Astrocyte (in vitro differentiated cells and primary cell): ENCODE measurements at regions not wholly inside any gene's neighbourhood (a gene's known extent, or its start where the extent isn't known, plus 50 kb on each side); places are given as distances from the start of the nearest gene placed in this dataset.

Source experiments
- DNase-seq: peaks from one replicate; pipeline ENCODE4 v3.0.0-alpha.2; 2010; ENCODE audit warnings: low read depth
- FAIRE-seq: peaks from 2 replicates; lab custom pipeline; 2011; peaks lifted over from hg19 to GRCh38; lab: Jason Lieb, UNC
- H2AFZ ChIP-seq: 2 replicates; pipeline ENCODE4 v1.6.0; 2012; ENCODE audit warnings: low read depth, low read length, inconsistent platforms
- H3K27ac ChIP-seq: 2 replicates; pipeline ENCODE4 v1.5.1; 2011; ENCODE audit warnings: low read depth, low read length, inconsistent platforms
- H3K27me3 ChIP-seq: 2 replicates; pipeline ENCODE4 v1.6.0; 2011; ENCODE audit warnings: low read length, inconsistent platforms; ENCODE audit not compliant: insufficient read depth
- H3K36me3 ChIP-seq: 2 replicates; pipeline ENCODE4 v1.5.1; 2011; ENCODE audit warnings: low read length, inconsistent platforms; ENCODE audit not compliant: insufficient read depth
- H3K4me1 ChIP-seq: 2 replicates; pipeline ENCODE4 v1.5.1; 2011; ENCODE audit warnings: low read length, inconsistent platforms; ENCODE audit not compliant: insufficient read depth
- H3K4me2 ChIP-seq: 2 replicates; pipeline ENCODE4 v1.6.0; 2012; ENCODE audit warnings: low read length, inconsistent platforms
- H3K4me3 ChIP-seq: 2 replicates; pipeline ENCODE4 v1.5.1; 2011; ENCODE audit warnings: low read depth, mild to moderate bottlenecking, low read length, inconsistent platforms; ENCODE audit not compliant: insufficient read depth
- H3K79me2 ChIP-seq: 2 replicates; pipeline ENCODE4 v1.6.0; 2012; ENCODE audit warnings: mild to moderate bottlenecking, low read length, inconsistent platforms; ENCODE audit not compliant: insufficient read depth
- H3K9ac ChIP-seq: 2 replicates; pipeline ENCODE4 v1.6.0; 2012; ENCODE audit warnings: mild to moderate bottlenecking, low read length, inconsistent platforms
- H3K9me3 ChIP-seq: 2 replicates; pipeline ENCODE4 v1.5.1; 2012; ENCODE audit warnings: low read depth, mild to moderate bottlenecking, low read length, inconsistent platforms; ENCODE audit not compliant: insufficient read depth
- H4K20me1 ChIP-seq: 2 replicates; pipeline ENCODE4 v1.6.0; 2012; ENCODE audit warnings: low read length, inconsistent platforms; ENCODE audit not compliant: insufficient read depth
- H3K27ac Mint-ChIP-seq: one replicate; pipeline ENCODE4 v1.8.0; 2021; ENCODE audit warnings: mild to moderate bottlenecking, mixed read lengths; ENCODE audit not compliant: unreplicated experiment
- H3K27me3 Mint-ChIP-seq: one replicate; pipeline ENCODE4 v1.8.0; 2021; ENCODE audit warnings: low read depth, mixed read lengths; ENCODE audit not compliant: unreplicated experiment
- H3K36me3 Mint-ChIP-seq: one replicate; pipeline ENCODE4 v1.8.0; 2021; ENCODE audit warnings: low read depth, mixed read lengths; ENCODE audit not compliant: unreplicated experiment
- H3K4me1 Mint-ChIP-seq: one replicate; pipeline ENCODE4 v1.8.0; 2021; ENCODE audit warnings: low read depth, mixed read lengths; ENCODE audit not compliant: unreplicated experiment
- H3K4me3 Mint-ChIP-seq: one replicate; pipeline ENCODE4 v1.8.0; 2021; ENCODE audit warnings: mild to moderate bottlenecking, moderate library complexity, mixed read lengths; ENCODE audit not compliant: unreplicated experiment
- H3K9me3 Mint-ChIP-seq: one replicate; pipeline ENCODE4 v1.8.0; 2021; ENCODE audit warnings: mild to moderate bottlenecking, mixed read lengths; ENCODE audit not compliant: unreplicated experiment
- EZH2 ChIP-seq: IDR thresholded peaks from 2 replicates; pipeline ENCODE4 v1.6.1; 2012; ENCODE audit warnings: mild to moderate bottlenecking, low read length, inconsistent platforms; ENCODE audit not compliant: insufficient read depth
- TF ChIP-seq, protein P1 (sequence below): IDR thresholded peaks from 2 replicates; pipeline ENCODE4 v1.5.1; 2011; ENCODE audit warnings: low read depth, mild to moderate bottlenecking, inconsistent platforms, low read length, moderate library complexity; ENCODE audit not compliant: insufficient read depth

DNA sequence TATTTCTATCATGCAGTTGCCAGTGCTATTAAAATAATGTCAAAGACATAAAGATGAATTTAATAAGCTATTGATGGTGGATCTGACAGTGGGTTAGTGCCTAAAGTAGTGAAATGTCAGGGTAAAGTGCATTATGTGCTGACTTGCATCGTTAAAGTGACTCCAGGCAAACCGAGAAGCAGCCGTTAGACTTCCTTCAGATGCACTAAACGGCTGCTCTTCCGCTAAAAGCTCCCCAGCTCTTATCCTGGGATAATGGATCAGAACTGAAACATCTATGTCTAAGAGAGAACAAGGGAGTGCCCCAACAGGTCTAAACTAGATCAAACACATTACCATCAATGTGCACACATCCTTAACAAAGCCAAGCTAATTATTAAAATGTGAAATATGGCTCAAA, 468.2 kb downstream of the NTRK2 start:
- Histone ChIP-seq H3K27ac (no peak overlapping the region), H3K9ac (no peak overlapping the region), H3K36me3 (no peaks in the 10 kb centered on the region), H3K27me3 (no peaks in the 10 kb centered on the region), H2AFZ (no peak overlapping the region), H3K4me2 (no peak overlapping the region), H3K4me3 (no peak overlapping the region), H4K20me1 (no peaks in the 10 kb centered on the region), H3K4me1 (no peaks in the 10 kb centered on the region), H3K9me3 (no peaks in the 10 kb centered on the region), H3K79me2 (no peaks in the 10 kb centered on the region)
- H3K4me3 Mint-ChIP-seq = no peak overlapping the region
- H3K9me3 Mint-ChIP-seq = peaks cover 2% of the 10 kb centered on the region
- TF ChIP-seq, protein P1, sequence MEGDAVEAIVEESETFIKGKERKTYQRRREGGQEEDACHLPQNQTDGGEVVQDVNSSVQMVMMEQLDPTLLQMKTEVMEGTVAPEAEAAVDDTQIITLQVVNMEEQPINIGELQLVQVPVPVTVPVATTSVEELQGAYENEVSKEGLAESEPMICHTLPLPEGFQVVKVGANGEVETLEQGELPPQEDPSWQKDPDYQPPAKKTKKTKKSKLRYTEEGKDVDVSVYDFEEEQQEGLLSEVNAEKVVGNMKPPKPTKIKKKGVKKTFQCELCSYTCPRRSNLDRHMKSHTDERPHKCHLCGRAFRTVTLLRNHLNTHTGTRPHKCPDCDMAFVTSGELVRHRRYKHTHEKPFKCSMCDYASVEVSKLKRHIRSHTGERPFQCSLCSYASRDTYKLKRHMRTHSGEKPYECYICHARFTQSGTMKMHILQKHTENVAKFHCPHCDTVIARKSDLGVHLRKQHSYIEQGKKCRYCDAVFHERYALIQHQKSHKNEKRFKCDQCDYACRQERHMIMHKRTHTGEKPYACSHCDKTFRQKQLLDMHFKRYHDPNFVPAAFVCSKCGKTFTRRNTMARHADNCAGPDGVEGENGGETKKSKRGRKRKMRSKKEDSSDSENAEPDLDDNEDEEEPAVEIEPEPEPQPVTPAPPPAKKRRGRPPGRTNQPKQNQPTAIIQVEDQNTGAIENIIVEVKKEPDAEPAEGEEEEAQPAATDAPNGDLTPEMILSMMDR = no peak
- TF ChIP-seq EZH2 = no peak
- no peak for DNase-seq
- peaks cover 2% of the 10 kb centered on the region for H3K36me3 Mint-ChIP-seq
- no peak overlapping the region for H3K27ac Mint-ChIP-seq
- FAIRE-seq = no peak
- no peaks in the 10 kb centered on the region for H3K4me1 Mint-ChIP-seq
- peaks cover 4% of the 10 kb centered on the region for H3K27me3 Mint-ChIP-seq

GRCh38 chr9:85136987-85137386, 467.5 kb downstream of the NTRK2 start:
- Mint-ChIP-seq H3K36me3 (no peaks in the 10 kb centered on the region), H3K9me3 (peaks cover 5% of the 10 kb centered on the region), H3K4me3 (no peak overlapping the region), H3K27ac (no peak overlapping the region), H3K27me3 (peaks cover 4% of the 10 kb centered on the region), H3K4me1 (no peaks in the 10 kb centered on the region)
- no peaks in the 10 kb centered on the region for H3K4me1 ChIP-seq
- no peaks in the 10 kb centered on the region for H3K9me3 ChIP-seq
- no peaks in the 10 kb centered on the region for H3K79me2 ChIP-seq
- no peak overlapping the region for H2AFZ ChIP-seq
- DNase-seq = no peak
- no peak for TF ChIP-seq EZH2
- TF ChIP-seq, protein P1 = no peak
- no peak for FAIRE-seq
- no peak overlapping the region for H3K9ac ChIP-seq
- H3K27me3 ChIP-seq = no peaks in the 10 kb centered on the region
- no peaks in the 10 kb centered on the region for H4K20me1 ChIP-seq
- no peaks in the 10 kb centered on the region for H3K36me3 ChIP-seq
- no peak overlapping the region for H3K4me3 ChIP-seq
- H3K27ac ChIP-seq = no peak overlapping the region
- H3K4me2 ChIP-seq = no peak overlapping the region

DNA sequence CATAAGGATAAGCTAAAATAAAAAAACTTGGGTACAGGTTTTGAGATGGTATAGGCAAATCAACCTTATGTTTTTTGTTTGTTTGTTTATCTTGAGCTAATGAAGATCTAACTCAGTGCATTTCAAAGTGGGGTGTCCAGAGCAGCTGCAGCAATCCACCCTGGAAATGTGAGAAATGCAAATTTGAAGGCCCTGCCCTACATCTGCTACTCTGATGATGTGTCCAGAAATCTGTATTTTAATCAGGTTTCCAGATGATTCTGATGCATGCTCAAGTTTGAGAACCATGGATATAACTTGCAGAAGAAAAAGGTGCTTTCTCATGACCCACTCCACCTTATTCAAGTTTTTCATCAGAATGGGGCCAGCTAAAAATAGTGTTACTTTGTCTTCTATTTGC, 467.0 kb downstream of the NTRK2 start:
- H3K27me3 Mint-ChIP-seq = peaks cover 4% of the 10 kb centered on the region
- no peak overlapping the region for H3K4me3 Mint-ChIP-seq
- Histone ChIP-seq H2AFZ (no peak overlapping the region), H3K27ac (no peak overlapping the region), H3K79me2 (no peaks in the 10 kb centered on the region), H3K4me1 (no peaks in the 10 kb centered on the region), H3K4me2 (no peak overlapping the region), H3K9me3 (no peaks in the 10 kb centered on the region), H3K36me3 (no peaks in the 10 kb centered on the region), H3K4me3 (no peak overlapping the region), H4K20me1 (no peaks in the 10 kb centered on the region), H3K27me3 (no peaks in the 10 kb centered on the region), H3K9ac (no peak overlapping the region)
- TF ChIP-seq, protein P1 = no peak
- no peak for TF ChIP-seq EZH2
- H3K27ac Mint-ChIP-seq = no peak overlapping the region
- DNase-seq (no peak), FAIRE-seq (no peak)
- H3K9me3 Mint-ChIP-seq = peaks cover 5% of the 10 kb centered on the region
- no peaks in the 10 kb centered on the region for H3K4me1 Mint-ChIP-seq
- no peaks in the 10 kb centered on the region for H3K36me3 Mint-ChIP-seq
